GM12864 (cell line): ENCODE measurements at regions not wholly inside any gene's neighbourhood (a gene's known extent, or its start where the extent isn't known, plus 50 kb on each side); places are given as distances from the start of the nearest gene placed in this dataset.

Experiments used
- DNase-seq: peaks from one replicate; pipeline ENCODE4 v3.0.0-alpha.2; 2011; ENCODE audit warnings: low read depth
- H3K4me3 ChIP-seq: 2 replicates; pipeline ENCODE4 v1.5.1; 2011; ENCODE audit warnings: mild to moderate bottlenecking, low read depth, low read length, control low read depth
- TF ChIP-seq, protein P1 (sequence below): IDR thresholded peaks from 2 replicates; pipeline ENCODE4 v1.5.1; 2011; ENCODE audit warnings: low read depth, mild to moderate bottlenecking, moderate library complexity, low read length, control low read depth, inconsistent platforms; ENCODE audit errors: missing control alignments

DNA sequence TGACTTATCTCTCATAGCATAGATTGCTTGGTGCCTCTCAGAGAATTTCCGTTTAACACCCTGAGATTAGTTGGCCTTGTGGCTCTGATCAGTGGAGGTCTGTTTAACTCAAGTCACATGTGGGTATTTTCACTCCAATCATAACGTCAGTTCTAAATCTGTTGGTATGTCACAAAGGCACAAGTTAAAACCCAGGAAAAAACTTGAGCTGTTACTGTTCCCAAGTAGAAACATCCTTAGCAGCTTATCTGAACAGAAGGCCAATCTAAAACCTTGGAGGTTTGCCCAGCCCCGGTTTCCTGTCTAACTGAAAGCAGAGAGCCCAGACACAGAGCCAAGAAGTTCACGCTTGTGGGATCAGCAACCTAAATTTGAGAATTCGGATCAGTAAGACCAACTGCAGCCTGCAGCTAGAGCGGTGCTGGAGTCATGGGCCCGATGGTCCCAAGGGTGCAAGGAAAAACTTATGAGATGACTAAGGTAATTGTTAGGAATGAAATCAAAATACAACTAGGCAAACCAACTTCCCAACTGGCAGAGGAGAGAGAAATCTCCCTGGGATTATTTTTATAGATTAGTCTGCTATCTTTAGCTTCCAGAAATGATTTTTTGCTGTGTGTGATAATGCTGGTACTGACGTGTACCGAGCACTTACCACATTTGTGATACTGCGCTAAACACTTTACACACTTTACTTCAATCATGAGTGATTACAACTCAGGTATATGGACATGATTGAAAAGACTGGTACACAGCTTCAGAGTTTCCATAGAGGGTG, 90.2 kb upstream of the C1orf21 start:
- no peak overlapping the region for H3K4me3 ChIP-seq
- TF ChIP-seq, protein P1, sequence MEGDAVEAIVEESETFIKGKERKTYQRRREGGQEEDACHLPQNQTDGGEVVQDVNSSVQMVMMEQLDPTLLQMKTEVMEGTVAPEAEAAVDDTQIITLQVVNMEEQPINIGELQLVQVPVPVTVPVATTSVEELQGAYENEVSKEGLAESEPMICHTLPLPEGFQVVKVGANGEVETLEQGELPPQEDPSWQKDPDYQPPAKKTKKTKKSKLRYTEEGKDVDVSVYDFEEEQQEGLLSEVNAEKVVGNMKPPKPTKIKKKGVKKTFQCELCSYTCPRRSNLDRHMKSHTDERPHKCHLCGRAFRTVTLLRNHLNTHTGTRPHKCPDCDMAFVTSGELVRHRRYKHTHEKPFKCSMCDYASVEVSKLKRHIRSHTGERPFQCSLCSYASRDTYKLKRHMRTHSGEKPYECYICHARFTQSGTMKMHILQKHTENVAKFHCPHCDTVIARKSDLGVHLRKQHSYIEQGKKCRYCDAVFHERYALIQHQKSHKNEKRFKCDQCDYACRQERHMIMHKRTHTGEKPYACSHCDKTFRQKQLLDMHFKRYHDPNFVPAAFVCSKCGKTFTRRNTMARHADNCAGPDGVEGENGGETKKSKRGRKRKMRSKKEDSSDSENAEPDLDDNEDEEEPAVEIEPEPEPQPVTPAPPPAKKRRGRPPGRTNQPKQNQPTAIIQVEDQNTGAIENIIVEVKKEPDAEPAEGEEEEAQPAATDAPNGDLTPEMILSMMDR = no peak
- no peak for DNase-seq

DNA sequence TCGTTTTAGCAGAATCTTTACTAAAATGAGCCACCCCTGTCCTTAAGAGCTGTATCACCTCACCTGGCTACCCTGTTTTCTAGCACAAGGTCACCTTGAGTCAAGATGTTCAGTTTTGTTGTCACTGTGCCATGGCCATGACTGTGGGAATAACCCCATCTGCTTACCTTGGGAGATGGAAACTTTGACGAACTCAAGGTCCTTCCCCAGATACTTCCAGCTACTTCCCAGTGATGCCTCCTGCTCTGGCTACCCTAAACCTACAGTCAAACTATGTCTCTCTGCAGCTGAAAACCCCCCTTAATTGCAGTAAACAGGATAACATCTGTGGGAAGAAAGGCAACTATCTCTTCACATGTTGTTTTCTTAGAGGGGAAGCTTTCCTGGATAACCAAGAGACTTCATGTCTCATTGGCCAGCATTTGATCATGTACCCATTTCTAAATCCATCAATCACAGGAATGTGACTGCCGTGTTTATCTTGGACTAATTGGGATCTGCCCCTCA, 89.5 kb upstream of the C1orf21 start:
- no peak for DNase-seq

DNA sequence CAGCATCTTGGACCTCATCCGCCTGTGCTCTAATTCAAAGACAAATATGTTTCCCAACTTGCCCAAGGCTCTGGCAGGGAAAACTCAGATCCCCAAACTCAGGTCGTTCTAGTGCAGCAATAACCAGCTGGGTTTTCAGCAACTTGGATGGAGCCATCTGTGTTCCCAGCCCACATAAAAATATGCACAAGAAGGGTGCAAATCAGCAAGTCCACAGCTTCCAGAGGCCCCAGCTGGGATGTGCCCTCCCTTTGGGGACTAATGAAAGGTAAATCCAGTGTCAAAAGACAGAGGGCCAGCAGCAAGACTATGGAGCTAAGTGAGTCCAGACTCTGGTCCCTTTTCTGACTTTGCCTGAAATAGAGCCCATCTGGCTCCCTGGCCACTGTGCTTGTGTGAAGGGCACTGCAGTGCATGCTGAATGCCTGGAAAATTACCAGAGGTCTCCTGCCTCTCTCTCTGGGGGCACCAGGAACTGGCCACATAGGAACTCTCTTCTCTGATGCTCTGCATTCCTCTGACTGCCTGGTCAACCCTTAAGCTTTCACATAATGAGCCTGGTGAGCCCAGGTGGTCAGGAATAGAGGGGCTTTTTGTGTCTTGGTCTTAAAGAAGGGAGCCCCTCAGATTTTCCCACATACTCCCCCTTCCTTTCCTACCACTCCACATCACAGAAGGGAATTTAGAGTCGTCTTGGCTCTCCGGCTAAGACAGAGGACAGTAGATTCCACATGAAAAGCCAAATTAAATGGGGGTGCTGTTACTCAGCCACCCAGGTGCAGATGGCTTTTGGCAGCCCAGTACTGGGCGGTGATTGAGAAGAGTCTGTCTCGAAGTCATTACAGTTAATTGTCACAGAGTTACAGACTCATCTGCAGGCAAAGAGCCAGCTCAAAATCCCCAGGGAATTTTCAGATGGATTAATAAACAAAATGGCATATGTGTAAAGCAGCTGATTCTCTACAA, 88.1 kb upstream of the C1orf21 start:
- TF ChIP-seq, protein P1 = no peak
- DNase-seq = no peak
- H3K4me3 ChIP-seq = no peak overlapping the region

More for the DNA sequence above, 89.5 kb upstream of the C1orf21 start:
- TF ChIP-seq, protein P1 = no peak
- no peak overlapping the region for H3K4me3 ChIP-seq

DNA sequence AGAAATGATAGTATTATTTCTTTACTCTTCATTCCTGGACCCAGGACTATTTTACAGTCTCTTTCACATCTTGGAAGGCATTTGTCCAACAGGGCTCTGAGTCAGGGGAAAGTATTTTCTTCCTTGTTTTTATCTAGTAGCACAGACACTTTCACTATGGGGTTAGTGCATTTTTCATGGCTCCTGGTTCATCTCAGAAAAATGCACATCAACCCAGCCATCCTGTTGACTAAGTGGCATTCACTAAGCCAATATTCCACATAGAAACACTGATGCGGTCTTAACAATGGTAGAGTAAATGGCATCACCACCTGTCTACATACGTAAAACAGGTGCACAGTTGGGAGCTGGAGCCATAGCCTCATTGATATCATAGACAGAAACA, 87.4 kb upstream of the C1orf21 start:
- TF ChIP-seq, protein P1 = no peak
- H3K4me3 ChIP-seq = no peak overlapping the region
- no peak for DNase-seq

DNA sequence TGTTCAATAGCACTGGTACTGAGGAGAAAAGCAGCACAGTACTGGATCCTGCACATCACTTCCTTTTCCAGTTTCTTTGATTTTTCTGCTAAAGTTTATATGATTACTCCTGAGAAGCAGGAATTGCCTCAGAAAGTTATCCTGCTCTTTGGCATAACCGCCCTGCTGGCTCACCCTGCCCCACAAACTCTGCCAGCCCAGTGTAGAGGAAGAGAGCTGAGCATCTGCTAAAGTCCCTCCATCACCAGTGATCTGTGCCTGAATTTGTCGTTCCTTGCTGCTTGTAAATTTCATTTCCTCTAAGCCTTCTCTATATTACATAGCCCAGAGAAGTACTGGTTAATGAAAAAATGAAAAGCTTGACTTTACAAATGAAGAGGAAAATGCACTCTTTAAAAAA, 87.0 kb upstream of the C1orf21 start:
- TF ChIP-seq, protein P1 = no peak
- no peak overlapping the region for H3K4me3 ChIP-seq
- no peak for DNase-seq

DNA sequence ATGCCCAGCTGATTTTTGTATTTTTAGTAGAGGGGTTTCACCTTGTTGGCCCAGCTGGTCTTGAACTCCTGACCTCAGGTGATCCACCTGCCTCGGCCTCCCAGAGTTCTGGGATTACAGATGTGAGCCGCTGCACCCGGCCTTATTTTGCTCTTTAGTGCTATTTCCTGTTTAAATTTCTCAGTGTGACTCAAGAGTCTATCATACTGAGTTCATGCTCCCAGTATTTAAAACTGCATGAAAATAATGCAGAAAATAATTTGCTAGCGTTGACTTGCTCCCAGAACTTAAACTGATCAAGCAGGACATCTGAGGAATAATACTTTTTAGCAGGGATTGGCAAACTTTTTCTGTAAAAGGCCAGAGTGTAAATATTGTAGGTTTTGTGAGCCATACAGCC, 86.4 kb upstream of the C1orf21 start:
- no peak for DNase-seq
- TF ChIP-seq, protein P1 = no peak
- no peak overlapping the region for H3K4me3 ChIP-seq
